Breast epithelium (tissue), 4 donors: ENCODE measurements at regions not wholly inside any gene's neighbourhood (a gene's known extent, or its start where the extent isn't known, plus 50 kb on each side); places are given as distances from the start of the nearest gene placed in this dataset.

Source experiments
- DNase-seq, 2 donors: peaks; one replicate each; pipeline ENCODE4 v3.0.0-alpha.2; 2019; ENCODE audit warnings: low spot score in 2 of 2
- H3K27ac ChIP-seq, 2 donors: fragments of 200-600 bp; sonication (generic) in 1 of 2; one replicate each; pipeline ENCODE4 v1.5.1; 2016 to 2019; ENCODE audit warnings: mild to moderate bottlenecking in 1 of 2
- H3K27me3 ChIP-seq, 2 donors: fragments of 200-600 bp; sonication (generic) in 1 of 2; one replicate each; pipeline versions ENCODE4 v1.5.1 to v1.6.0; 2017 to 2019; ENCODE audit warnings: control low read depth in 1 of 2, mild to moderate bottlenecking in 1 of 2
- H3K36me3 ChIP-seq: fragments of 200-600 bp; one replicate; pipeline ENCODE4 v1.5.1; 2019
- H3K4me1 ChIP-seq, 2 donors: fragments of 200-600 bp; sonication (generic); one replicate each; pipeline ENCODE4 v1.5.1; 2016 to 2019; ENCODE audit warnings: control low read depth in 1 of 2
- H3K4me3 ChIP-seq, 3 donors: fragments of 200-600 bp; sonication (generic); 1 replicate in 2 of 3; 2 replicates in 1 of 3; pipeline ENCODE4 v1.5.1; 2016 to 2019; ENCODE audit warnings: mild to moderate bottlenecking in 3 of 3, moderate library complexity in 2 of 3
- H3K9me3 ChIP-seq, 2 donors: fragments of 200-600 bp; sonication (generic) in 1 of 2; one replicate each; pipeline ENCODE4 v1.5.1; 2016 to 2019; ENCODE audit warnings: control low read depth in 1 of 2
- POLR2A ChIP-seq: fragments of 450-650 bp; IDR thresholded peaks from one replicate; pipeline ENCODE4 v1.6.1; 2016; ENCODE audit warnings: antibody characterized with exemption, mild to moderate bottlenecking, moderate library complexity
- POLR2AphosphoS5 ChIP-seq, 3 donors: sonication (generic); formaldehyde crosslinking; IDR thresholded peaks; one replicate each; pipeline ENCODE4 v1.6.1; 2017; ENCODE audit warnings: antibody characterized with exemption in 3 of 3
- intact Hi-C: fragments of 100-400 bp; cut with DNase I; formaldehyde crosslinking; loops from one replicate; pipeline ENCODE4 v1.15.1; 2023; ENCODE audit warnings: low total_unique reads
- TF ChIP-seq, protein P1 (sequence below), 3 donors: fragments of 450-650 bp; IDR thresholded peaks; one replicate each; pipeline ENCODE4 v1.5.1; 2016 to 2017; ENCODE audit warnings: antibody characterized with exemption in 3 of 3, mild to moderate bottlenecking in 3 of 3, moderate library complexity in 3 of 3

DNA sequence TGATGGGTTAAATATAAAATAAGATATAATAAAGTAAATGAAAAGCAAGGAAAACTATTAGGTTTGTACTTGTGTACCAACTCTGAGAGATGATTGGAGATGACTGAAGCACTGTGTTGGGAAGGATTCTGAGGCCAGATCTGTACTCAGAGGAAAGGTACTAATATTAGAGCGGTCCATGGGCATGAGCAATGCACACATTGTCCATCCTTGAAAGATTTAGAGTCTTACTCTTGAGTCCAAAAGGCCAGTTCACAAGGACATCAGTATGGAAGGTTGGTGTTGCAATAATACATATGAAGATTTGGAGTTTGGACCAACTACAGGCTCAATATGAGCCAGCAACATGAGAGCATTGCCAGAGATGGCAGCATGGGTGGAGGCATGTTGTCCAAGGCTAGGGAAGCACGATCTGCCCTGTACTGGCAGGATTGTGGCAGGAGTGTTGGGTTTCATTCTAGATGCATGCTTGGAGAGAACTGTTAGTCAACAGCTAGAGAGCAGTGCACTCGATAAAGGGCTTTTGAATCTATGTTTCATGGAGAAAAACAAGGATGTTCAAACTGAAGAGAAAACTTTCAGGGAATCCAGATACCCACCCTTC is 84.4 kb downstream of the TMEM215 start:
- Histone ChIP-seq H3K9me3 (no peaks in the 10 kb centered on the region), H3K27me3 (no peaks in the 10 kb centered on the region), H3K36me3 (no peaks in the 10 kb centered on the region), H3K4me1 (no peaks in the 10 kb centered on the region), H3K4me3 (no peak overlapping the region), H3K27ac (no peak overlapping the region)
- intact Hi-C loops, result no loop called here
- TF ChIP-seq POLR2A (no peak), POLR2AphosphoS5 (IDR thresholded peaks at IDR 0.05) (no peak)
- TF ChIP-seq, protein P1, sequence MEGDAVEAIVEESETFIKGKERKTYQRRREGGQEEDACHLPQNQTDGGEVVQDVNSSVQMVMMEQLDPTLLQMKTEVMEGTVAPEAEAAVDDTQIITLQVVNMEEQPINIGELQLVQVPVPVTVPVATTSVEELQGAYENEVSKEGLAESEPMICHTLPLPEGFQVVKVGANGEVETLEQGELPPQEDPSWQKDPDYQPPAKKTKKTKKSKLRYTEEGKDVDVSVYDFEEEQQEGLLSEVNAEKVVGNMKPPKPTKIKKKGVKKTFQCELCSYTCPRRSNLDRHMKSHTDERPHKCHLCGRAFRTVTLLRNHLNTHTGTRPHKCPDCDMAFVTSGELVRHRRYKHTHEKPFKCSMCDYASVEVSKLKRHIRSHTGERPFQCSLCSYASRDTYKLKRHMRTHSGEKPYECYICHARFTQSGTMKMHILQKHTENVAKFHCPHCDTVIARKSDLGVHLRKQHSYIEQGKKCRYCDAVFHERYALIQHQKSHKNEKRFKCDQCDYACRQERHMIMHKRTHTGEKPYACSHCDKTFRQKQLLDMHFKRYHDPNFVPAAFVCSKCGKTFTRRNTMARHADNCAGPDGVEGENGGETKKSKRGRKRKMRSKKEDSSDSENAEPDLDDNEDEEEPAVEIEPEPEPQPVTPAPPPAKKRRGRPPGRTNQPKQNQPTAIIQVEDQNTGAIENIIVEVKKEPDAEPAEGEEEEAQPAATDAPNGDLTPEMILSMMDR (IDR thresholded peaks at IDR 0.05), result no peak
- no peak for DNase-seq

DNA sequence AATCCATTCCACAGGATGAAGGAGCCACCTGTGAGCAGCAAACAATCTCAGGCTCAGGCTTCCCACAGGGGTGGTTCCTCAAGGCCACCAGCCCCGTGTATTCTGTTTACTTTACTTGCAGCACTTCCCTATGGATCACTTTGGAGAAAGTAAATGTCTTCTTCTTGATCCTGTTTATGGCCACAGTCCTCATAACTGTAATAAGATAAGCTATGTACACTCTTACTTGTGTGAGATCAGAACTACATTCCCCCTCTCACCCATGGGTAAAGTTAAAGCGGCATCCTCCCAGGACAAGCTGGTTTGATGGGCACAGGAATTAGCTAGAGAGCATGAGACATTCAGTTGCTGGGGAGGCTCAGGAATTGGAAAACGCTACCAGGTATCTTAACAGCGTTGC is 86.1 kb downstream of the TMEM215 start:
- no peak for DNase-seq
- TF ChIP-seq POLR2A (no peak), POLR2AphosphoS5 (IDR thresholded peaks at IDR 0.05) (no peak)
- TF ChIP-seq, protein P1 (IDR thresholded peaks at IDR 0.05), result no peak
- intact Hi-C loops, result no loop called here
- Histone ChIP-seq H3K27me3 (no peaks in the 10 kb centered on the region), H3K9me3 (no peaks in the 10 kb centered on the region), H3K27ac (no peak overlapping the region), H3K4me1 (no peaks in the 10 kb centered on the region), H3K4me3 (no peak overlapping the region), H3K36me3 (no peaks in the 10 kb centered on the region)

DNA sequence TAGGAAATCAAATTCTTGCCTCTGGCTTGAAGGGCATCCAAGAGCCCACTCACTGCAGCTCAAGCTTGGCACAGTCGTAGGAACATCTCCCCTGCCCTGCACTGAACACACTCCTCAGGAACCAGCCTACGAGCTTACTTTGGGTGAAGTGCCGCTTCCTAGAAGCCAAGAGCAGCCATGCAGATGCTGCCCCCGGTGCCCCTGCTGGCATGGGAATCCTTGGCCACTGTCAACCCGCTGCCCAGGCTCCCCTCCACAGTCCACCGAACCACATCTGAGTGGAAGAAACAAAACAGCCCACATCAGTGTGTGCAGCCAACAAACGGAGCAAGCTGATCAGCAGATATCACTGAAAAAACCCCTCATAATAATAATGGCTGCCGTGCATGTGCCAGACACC is 89.8 kb downstream of the TMEM215 start:
- intact Hi-C loops, result no loop called here
- Histone ChIP-seq H3K4me3 (no peak overlapping the region), H3K4me1 (no peaks in the 10 kb centered on the region), H3K27me3 (no peaks in the 10 kb centered on the region), H3K27ac (no peak overlapping the region), H3K36me3 (no peaks in the 10 kb centered on the region), H3K9me3 (no peaks in the 10 kb centered on the region)
- no peak for DNase-seq
- no peak for TF ChIP-seq POLR2A
- TF ChIP-seq POLR2AphosphoS5 (IDR thresholded peaks at IDR 0.05), result no peak
- TF ChIP-seq, protein P1 (IDR thresholded peaks at IDR 0.05), result no peak

DNA sequence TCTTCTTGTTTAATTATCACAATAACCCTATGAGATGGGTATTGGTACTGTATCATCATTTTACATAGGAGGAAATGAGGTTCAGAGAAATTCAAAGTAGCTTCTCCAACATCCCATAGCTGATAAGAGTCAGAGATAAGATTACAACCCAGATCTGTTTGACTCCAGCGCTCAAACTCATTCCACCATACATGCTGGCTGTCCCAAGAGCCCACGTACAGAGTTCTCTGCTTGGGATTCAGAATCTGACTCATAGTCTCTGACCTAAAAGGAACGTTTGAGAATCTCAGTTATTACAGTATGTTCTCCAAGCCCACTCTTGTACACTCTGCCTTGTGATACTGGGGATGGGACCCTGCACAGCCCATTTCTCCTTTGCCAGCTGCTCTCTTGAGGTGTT is 90.2 kb downstream of the TMEM215 start:
- Histone ChIP-seq H3K9me3 (no peaks in the 10 kb centered on the region), H3K27me3 (no peaks in the 10 kb centered on the region), H3K4me1 (no peaks in the 10 kb centered on the region), H3K36me3 (no peaks in the 10 kb centered on the region), H3K27ac (no peak overlapping the region), H3K4me3 (no peak overlapping the region)
- TF ChIP-seq POLR2AphosphoS5 (IDR thresholded peaks at IDR 0.05), result no peak
- no peak for TF ChIP-seq POLR2A
- TF ChIP-seq, protein P1 (IDR thresholded peaks at IDR 0.05), result no peak
- DNase-seq, result no peak
- intact Hi-C loops, result no loop called here

DNA sequence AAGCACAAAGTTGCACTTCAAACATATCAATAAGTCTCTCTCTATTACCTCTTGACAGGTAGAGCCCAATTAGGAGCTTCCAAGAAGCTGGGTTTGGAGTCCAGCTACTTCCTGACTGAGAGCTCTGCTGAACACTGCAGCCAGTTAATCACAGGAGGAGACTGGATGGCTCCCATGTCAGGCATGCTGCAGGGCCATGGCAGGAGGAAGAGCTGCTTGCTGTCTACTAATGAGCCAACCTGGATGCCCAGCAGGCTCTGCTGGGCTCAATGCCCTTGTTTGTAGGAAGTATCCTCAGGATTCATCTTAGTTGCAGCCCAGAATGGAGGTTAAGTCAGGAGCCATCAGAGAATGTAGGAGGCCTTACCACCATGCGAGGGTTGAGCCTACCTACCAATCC is 91.9 kb downstream of the TMEM215 start:
- Histone ChIP-seq H3K9me3 (no peaks in the 10 kb centered on the region), H3K27me3 (no peaks in the 10 kb centered on the region), H3K27ac (no peak overlapping the region), H3K4me1 (no peaks in the 10 kb centered on the region), H3K4me3 (no peak overlapping the region), H3K36me3 (no peaks in the 10 kb centered on the region)
- no peak for DNase-seq
- intact Hi-C loops, result no loop called here
- TF ChIP-seq POLR2AphosphoS5 (IDR thresholded peaks at IDR 0.05) (no peak), POLR2A (no peak)
- TF ChIP-seq, protein P1 (IDR thresholded peaks at IDR 0.05), result no peak
